Activated CD8-positive, alpha-beta memory T cell treated with anti-CD3 and anti-CD28 coated beads, Interleukin-2, amount 50 U/mL, for 1 hour (primary cell): ENCODE measurements at regions not wholly inside any gene's neighbourhood (a gene's known extent, or its start where the extent isn't known, plus 50 kb on each side); places are given as distances from the start of the nearest gene placed in this dataset.

Experiments
- DNase-seq: peaks from one replicate; pipeline ENCODE4 v3.0.0-alpha.2; 2020; ENCODE audit errors: extremely low read depth

DNA sequence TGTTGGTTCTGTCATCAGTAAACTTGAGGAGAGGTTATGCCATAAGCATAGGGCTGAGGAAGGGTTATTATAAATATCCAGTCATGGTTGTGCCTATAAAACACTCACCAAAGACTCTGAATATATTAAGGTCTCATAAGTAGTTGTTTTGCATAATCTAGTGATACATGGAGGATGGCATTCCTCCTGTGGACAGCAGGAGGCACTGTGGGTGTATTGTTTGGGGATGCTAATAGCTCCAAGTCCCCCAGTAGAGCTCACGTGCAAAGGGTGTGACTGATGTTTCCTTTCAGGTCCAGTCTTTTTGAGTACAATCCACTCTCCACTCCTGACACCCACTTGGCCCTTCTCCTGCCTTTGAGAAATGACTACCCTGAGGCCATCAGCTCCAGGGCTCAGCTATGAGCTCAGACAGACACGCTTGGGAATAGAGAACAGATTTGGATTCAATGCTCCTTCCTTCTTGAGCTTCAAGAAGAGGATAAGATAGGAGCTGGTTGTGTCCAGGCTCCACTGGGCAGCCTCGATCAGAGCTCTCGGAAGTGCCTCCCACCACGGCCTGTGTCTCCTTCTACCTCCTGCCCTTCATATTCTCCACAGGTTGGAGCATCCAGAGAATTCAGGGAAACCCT lies 85.2 kb upstream of the IGLL5 start:
- DNase-seq: no peak

DNA sequence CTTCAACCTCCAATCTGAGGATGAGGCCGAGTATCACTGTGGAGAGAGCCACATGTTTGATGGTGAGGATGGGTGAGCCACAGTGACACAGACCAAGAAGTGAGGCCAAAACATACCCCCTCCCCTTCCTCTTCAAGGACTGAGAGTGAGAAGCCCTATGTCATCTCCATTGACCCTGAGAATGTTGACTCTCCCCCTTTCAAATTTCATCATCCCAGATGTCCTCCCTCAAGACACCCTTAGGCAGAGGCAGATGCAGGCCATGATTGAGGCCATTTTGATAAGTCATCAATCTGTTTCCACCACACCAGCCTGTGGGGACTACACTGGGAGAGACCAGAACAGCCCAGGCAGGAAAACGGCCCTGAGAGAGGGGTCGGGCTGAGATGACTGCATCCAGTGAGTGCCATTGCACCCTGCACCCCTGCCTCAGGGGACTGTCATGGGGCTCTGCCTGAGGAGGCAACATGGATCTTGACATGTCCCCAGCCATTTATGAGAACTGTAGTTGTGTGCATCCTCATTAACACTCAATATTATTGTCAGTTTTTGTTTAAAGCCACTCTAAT lies 84.2 kb upstream of the IGLL5 start:
- no peak for DNase-seq

DNA sequence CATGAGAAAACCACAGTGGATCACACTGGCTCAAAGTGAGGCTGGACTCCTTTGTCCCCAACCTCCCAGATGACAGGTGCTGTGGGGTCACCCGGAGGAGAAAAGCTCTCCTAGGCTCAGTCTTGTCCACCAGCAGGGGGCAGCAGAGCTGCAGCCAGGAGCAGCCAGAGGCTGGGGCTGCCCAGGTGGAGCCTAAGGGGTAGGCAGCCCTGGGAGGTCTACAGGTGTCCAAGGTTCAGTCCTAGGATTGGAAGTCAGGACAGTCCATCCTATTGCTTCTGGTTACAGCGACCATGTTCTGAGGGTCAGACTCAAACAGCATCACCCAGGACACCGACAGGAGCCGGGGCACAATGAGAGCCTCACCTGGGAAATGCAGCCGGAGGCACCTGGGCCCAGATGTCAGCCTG lies 77.6 kb upstream of the IGLL5 start:
- DNase-seq: peak; percentile 34

DNA sequence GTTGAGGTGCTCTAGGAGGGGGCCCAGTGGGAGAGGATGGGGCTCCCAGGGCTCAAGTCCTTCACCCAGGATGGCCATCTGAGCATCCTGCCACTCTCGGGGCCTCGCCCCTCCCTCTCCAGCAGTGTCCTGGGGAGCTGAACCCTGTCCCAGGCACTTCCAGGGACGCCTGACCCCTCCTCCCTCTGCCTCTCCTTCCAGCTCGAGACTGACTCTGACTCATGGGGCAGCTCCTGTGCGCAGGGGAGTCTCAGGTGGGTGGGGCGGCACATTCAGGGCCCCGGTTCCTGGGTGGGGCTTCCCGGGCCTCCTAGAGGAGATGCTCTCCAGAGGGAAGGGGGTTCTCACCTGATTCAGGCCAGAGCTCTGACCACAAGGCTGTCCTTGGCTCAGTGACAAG lies 77.1 kb upstream of the IGLL5 start:
- no peak for DNase-seq

DNA sequence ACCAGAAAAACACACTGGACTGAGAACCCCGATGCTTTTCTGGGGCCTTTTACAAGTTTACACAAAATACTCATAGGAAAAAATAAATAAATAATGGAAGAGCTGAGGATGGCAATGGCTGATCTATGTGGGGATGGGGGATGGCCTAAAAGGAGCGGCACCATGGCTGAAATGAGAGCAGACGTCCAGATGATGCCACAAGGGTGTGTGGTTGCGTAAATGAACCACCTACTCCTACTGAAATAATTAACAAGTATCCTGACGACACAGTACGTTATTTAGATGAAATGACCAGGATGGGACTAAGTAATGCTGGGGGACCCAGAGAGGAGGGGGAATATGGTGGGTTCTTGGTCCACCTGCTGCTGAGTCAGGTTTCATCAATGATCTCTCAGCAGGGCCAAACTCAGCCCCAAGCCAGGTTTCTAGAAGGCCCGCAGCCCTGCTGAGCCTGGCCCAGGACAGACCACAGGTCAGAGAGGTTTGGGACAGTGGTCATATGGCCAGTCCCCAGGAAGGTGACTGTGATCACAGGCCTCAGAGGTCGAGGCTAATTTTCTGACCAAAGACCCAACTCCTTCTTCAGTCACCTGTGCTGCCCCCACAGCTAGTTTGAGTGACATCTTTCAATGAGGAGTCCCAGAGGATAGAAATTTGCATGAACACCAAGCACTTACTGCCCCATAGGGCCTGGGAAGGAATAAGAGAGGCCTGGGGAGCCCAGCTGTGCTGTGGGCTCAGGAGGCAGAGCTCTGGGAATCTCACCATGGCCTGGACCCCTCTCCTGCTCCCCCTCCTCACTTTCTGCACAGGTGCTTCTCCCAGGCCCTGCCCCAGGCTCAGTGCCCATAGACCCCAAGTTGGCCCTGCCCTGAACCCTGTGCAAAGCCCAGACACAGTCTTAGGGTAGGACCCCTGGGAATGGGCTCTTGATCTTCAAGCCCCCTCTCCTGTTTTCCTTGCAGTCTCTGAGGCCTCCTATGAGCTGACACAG lies 76.3 kb upstream of the IGLL5 start:
- no peak for DNase-seq

DNA sequence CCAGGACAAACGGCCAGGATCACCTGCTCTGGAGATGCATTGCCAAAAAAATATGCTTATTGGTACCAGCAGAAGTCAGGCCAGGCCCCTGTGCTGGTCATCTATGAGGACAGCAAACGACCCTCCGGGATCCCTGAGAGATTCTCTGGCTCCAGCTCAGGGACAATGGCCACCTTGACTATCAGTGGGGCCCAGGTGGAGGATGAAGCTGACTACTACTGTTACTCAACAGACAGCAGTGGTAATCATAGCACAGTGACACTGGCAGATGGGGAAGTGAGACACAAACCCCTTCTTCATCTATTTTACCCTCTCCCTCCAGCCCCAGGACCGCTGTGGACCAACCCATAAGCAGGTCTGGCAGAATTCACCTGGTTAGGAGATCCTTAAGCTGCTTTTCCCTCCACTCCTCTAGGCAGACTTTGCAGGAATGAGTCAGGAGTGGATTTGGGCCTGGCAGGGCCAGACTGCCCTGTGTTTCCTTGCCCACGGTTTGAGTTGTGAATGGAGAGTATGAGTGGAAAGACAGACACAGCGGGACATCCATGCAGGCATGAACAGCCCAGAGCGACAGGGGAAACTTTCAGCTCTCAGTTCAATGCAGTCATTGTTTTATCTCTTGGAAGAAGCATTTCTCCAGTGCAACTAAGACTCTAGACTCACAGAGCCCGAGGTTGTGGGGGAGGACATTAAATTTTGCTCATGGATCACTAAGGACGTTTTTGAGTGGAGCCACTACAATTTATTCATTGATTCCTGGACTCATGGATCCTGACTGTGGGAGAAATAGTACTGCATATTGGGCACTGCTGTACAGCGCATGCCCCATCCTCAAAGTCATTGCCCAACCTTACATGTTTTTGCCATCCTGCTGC lies 75.3 kb upstream of the IGLL5 start:
- DNase-seq: no peak

DNA sequence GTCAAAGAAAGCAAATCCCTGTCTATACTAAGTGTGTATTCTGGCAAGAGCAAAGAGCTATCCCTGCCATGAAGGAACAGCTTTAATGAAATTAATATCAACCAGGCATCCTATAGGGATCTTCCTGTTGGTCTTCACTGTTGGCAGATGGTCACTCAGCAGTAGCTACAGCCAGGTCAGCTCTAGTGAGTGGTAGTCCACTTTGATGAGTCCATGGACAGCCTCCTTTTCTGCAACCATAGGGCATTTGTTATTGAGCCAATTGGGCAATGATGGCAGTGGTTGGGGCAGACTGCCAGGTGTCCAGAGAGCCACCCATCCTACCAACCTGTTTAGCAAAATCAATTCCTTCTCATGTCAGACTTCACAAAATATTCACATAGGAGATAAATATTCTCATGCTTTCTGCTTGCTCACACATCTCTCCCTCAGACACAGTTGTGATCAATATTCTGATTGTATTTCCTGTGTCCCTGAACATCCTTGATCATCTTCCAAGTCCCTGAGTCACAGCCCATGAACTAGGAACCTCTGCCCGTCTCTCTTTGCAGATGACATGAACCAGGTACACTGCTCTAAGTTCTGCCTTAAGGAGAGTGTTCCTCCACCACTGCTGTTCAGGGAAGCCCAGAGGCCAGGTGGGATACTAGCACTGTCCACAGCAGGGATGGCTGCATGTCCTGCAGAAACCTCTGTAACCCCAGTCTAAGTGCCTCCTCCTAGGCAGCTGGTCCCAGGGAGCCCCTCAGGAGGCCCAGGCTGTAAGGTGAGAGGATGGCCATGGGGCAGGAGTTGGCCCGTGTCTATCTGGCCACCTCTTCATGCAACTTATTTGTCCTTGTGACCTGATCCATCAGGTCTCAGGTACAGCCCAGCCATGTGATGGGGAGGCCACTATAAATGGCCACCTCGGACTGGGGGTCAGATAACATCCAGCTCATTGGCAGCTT lies 74.2 kb upstream of the IGLL5 start:
- DNase-seq: no peak

DNA sequence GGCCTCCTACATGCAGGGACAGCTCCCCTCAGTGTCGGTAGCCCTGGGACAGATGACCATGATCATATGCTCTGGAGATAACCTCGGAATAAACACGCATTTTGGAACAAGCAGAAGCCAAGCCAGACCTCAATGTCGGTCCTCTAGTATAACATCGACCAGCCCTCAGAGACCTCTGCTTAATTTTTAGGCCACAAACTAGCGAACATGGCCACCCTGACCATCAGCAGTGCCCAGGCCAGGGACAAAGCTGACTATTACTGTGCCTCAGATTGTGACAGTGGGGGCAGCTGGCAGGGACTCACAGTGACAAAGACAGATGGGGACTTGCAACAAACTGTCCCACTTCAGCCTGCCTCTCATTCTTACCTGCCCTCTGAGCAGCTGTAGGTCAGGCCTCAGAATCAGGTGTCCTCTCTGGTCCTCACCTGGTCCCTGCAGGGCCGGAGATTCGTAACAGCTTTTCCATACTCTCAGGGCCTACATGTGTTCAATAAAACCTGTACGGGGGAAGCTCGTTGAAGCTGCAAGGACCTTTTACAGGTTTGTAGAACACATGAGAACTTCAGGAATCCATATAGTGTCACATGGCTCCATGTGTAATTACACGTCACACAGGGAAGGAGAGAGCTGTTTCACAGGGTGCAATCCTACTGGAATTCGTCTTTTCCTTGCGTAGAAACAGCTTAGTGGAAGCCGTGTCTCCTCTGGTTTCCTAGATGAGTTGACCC lies 72.8 kb upstream of the IGLL5 start:
- no peak for DNase-seq

DNA sequence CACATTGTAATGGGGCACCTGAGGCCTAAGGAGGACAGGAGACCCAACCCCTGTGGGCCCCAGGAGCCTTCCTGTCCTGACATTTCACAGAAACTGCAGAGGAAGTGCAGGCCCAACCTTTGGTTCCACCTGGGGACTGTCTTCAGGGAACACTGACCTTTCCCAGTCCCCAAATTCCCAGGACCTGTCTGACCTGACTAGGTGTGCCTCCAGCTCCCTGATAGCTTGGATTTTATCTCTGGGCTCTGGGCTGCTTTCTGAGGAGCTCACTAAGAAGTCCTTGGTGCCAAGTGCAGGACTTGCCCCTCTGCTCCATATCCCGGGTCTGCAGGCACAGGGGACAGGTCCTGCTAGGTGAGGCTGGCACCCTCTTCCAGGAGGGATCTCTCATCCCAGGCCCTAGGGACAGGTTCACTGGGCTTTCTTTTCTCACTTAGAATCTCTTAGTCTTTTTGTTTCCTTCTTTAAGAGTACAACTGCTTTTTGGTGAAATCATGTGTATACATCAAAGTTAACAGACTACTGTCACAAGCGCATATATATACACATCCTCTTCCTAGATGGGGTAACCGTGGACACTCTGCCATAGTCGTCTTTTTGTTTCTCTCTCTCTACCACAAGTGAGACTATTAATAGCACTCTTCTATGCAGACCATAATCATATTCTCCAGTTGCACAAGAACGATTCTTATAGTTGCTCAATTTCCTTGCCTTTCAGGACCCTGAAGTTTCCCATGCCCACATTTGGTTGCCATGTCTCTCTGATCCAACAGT lies 72.0 kb upstream of the IGLL5 start:
- no peak for DNase-seq

DNA sequence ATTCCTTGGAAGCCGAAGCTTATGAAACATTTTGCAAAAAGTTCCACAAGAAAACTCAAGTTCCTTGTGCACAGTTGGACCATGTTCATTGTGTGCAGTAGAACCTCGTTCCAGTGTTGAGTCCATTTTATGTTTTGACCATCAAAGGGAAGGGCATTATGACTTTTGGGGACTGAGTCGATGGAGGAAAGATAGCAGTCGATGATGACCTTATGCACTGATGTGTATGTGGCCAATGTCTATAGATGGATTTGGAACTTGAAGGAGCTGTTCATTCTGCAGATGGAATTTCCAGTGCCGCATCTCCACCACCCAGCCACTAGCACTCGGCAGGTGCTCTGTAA lies 71.5 kb upstream of the IGLL5 start:
- no peak for DNase-seq

DNA sequence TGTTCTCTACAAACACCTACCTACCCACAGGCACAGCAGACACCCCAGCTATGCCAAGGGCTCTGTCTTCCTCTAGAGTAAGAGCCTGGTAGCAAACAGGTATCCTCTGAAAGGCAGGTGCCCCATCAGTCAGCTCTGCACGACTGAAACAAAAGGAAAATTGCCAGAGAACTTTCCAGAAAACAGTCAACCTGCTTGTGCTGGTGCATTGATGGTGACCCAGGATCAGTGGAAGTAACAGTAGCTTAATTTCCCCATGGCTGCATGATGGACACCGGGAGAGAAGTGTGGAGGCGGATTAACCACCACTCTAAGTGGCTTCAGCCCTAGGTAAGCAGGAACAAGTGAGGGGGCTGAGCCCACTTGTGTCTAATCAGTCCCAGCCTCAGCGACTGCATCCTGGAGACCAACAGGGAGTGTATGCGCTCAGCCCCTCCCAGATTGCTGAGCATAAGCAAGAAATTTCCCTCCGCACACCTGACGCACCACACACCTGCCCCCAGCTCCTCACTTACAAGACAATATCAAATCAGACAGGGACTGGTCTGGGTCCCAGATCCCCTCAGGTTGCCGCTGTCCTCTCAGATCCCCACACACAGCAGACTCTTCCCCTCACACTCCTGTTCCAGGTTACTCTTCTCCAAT lies 70.7 kb upstream of the IGLL5 start:
- DNase-seq: no peak

DNA sequence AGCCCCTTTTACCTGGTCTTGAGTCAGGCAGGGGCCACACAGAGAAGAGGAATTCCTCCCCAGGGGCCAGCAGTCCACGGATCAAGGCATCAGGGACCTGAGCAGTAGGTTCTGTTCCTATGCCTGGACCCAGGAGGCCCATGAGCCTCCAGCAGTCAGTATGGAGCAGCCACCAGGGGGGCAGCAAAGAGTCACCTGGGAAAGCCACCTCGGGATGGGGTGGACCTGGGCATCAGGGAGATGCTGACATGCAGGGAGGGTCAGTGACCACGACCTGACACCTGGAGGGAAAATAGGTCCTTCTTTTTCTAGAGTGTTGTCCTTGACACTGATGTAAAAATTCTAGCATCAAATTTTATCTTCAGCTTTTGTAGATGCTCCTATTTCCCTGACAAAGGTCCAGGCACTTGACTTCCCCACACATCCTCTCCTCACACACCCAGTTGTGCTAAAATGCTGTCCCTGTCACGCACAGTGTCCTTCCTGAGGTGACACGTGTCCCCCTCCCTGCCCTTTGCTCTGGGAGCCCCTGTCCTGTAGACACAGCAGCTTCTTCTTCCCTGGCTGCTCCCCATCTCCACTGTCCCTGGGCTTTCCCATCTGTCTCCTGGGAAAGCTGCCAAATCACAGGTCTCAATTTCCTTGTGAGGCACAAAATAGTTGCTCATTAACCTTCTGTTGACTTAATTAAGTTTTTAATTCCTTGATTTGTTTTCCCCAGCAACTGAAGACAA lies 70.0 kb upstream of the IGLL5 start:
- no peak for DNase-seq

DNA sequence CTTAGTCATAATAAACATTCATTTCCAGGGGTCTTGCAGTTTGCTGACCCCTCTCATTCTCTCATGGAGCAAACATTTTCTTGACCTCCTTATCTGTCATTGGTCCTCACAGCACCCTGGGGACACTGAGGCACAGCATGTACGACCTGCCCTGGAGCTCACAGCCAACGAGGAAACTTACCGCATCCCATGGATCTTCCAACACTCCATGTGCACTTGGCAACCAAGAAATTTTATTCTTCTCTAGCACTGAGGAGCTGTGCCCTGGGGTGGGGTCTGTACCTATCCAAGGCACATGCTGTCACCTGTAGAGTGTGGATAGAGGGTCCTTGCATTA lies 69.4 kb upstream of the IGLL5 start:
- DNase-seq: no peak

DNA sequence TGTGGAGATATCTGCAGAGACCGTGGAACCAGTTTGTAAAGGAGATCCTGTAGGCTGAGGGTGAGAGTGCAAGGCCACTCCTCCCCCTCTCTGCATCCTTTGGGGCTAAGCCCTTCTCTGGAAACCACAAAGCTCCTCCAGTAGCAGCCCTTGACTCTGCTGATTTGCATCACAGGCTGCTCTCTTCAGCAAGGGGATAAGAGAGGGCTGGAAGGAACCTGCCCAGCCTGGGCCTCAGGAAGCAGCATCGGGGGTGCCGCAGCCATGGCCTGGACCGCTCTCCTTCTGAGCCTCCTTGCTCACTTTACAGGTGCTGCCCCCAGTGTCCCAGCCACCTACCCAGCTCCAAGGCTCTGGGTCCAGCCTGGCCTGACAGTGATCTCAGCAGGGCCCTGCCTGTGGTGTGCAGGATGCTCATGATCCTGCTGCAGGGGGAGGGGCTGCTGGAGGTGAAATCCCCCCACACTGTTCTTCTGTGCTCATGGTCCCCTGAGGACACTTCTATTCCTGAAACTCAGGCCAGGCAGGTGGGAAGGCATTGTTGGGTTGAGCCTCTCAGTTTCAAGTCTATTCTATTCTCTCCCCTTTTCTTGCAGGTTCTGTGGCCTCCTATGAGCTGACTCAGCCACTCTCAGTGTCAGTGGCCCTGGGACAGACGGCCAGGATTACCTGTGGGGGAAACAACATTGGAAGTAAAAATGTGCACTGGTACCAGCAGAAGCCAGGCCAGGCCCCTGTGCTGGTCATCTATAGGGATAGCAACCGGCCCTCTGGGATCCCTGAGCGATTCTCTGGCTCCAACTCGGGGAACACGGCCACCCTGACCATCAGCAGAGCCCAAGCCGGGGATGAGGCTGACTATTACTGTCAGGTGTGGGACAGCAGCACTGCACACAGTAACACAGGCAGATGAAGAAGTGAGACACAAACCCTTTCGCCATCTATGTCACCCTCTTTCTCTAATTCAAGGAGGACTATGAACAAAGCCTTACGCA lies 68.5 kb upstream of the IGLL5 start:
- DNase-seq: no peak

DNA sequence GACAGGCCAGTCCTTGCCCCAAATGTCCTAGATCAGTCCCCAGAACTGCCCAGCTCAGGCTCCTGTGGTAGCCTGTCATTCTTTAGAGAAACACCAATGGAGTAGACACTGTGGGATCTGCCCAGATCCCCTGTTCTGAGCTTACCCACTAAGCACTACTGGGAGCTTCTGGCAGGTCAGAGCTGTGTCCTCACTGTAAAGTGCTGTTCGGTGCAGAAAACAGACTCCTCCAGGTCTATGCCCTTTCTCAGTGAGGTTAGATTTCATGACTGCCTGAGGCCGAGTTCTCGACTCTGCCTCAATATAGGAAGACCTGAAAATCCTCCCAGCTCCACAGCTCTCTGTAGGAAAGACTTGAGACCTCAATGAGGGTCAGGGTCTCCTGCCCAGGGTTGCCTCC lies 67.5 kb upstream of the IGLL5 start:
- no peak for DNase-seq

DNA sequence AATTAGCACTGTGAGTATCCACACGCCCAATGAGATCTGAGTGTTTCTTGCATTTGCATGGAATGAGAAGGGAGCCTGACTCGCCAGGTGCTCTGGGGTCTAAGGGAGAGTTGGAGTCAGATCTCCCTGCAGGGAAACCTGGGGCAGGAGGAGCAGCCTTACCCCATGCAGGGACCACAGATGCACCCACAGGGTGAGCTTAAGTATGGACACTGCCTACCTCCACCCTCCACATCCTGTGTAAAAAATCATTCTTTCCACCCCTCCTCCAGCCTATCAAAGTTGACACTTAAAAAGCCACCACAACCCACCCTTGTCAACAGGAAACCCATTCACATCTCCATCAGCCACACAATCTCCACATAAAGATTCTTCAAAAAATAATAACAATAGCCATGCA lies 67.0 kb upstream of the IGLL5 start:
- no peak for DNase-seq

DNA sequence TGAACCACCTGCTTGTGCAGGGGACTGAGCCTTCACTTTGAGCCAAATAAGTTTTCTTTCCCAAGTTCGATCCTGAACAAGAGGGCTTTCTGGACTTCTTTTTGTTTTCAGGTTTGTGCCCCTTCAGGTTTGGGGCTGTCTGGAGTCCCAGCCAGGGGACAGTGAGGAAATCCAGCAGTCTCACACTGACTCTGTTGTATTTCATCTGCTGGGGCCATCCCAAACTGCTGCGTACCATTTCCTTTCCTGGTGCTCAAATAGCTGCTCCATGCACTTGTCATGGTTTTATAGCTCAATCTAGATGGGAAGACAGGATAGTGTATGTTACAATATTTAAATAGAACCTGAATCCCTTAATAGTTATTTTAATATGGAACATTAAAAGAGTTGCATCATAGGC lies 66.3 kb upstream of the IGLL5 start:
- DNase-seq: no peak
